HL-60 (cell line): ENCODE measurements at regions not wholly inside any gene's neighbourhood (a gene's known extent, or its start where the extent isn't known, plus 50 kb on each side); places are given as distances from the start of the nearest gene placed in this dataset.
"Not testable (repeated sequence)": the region's sequence is repeated elsewhere in the genome, so short reads cannot be mapped to it uniquely, and the experiment has no call there.

ENCODE experiments used
- DNase-seq, 2 experiments: peaks; one replicate each; pipeline ENCODE4 v3.0.0-alpha.2; 2010 to 2020; ENCODE audit warnings: low read depth in 1 of 2, low spot score in 1 of 2
- H3K27ac ChIP-seq: fragments of 250-450 bp; sonication (Bioruptor Pico); replicated peaks from 2 replicates; pipeline ENCODE4 v1.5.1; 2020; ENCODE audit warnings: mild to moderate bottlenecking, moderate library complexity
- H3K27me3 ChIP-seq: fragments of 250-450 bp; sonication (Bioruptor Pico); 2 replicates; pipeline ENCODE4 v1.5.1; 2021; ENCODE audit warnings: mild to moderate bottlenecking, moderate library complexity; ENCODE audit not compliant: insufficient read depth, poor library complexity, severe bottlenecking
- H3K4me3 ChIP-seq: replicated peaks from 2 replicates; pipeline ENCODE4 v1.5.1; 2011; ENCODE audit warnings: mild to moderate bottlenecking, control low read depth, low read length; ENCODE audit not compliant: insufficient read depth
- CTCF ChIP-seq: IDR thresholded peaks from one replicate; pipeline ENCODE4 v1.5.1; 2011; ENCODE audit warnings: low read length, control low read depth, inconsistent platforms; ENCODE audit not compliant: insufficient read depth
- GABPA ChIP-seq: IDR thresholded peaks from 2 replicates; pipeline ENCODE4 v1.6.1; 2012; ENCODE audit warnings: low read depth
- POLR2AphosphoS5 ChIP-seq: IDR thresholded peaks from 2 replicates; pipeline ENCODE4 v1.6.1; 2012; ENCODE audit warnings: low read depth
- SPI1 ChIP-seq: IDR thresholded peaks from 2 replicates; pipeline ENCODE4 v1.6.1; 2012; ENCODE audit warnings: low read depth, mild to moderate bottlenecking, borderline replicate concordance
- TF ChIP-seq, protein P1 (sequence below): IDR thresholded peaks from 2 replicates; pipeline ENCODE4 v1.6.1; 2012; ENCODE audit warnings: low read depth; ENCODE audit not compliant: insufficient replicate concordance

GRCh38 chr4:130008461-130008860 lies 912.5 kb downstream of the C4orf33 start:
- no peak for DNase-seq
- H3K27me3 ChIP-seq, result no peaks in the 10 kb centered on the region
- H3K27ac ChIP-seq, result no peak overlapping the region
- H3K4me3 ChIP-seq, result no peak overlapping the region
- no peak for TF ChIP-seq GABPA
- TF ChIP-seq SPI1, result no peak
- TF ChIP-seq, protein P1, sequence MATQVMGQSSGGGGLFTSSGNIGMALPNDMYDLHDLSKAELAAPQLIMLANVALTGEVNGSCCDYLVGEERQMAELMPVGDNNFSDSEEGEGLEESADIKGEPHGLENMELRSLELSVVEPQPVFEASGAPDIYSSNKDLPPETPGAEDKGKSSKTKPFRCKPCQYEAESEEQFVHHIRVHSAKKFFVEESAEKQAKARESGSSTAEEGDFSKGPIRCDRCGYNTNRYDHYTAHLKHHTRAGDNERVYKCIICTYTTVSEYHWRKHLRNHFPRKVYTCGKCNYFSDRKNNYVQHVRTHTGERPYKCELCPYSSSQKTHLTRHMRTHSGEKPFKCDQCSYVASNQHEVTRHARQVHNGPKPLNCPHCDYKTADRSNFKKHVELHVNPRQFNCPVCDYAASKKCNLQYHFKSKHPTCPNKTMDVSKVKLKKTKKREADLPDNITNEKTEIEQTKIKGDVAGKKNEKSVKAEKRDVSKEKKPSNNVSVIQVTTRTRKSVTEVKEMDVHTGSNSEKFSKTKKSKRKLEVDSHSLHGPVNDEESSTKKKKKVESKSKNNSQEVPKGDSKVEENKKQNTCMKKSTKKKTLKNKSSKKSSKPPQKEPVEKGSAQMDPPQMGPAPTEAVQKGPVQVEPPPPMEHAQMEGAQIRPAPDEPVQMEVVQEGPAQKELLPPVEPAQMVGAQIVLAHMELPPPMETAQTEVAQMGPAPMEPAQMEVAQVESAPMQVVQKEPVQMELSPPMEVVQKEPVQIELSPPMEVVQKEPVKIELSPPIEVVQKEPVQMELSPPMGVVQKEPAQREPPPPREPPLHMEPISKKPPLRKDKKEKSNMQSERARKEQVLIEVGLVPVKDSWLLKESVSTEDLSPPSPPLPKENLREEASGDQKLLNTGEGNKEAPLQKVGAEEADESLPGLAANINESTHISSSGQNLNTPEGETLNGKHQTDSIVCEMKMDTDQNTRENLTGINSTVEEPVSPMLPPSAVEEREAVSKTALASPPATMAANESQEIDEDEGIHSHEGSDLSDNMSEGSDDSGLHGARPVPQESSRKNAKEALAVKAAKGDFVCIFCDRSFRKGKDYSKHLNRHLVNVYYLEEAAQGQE, result no peak
- no peak for TF ChIP-seq CTCF
- no peak for TF ChIP-seq POLR2AphosphoS5

GRCh38 chr4:130012806-130013205 lies 916.9 kb downstream of the C4orf33 start:
- H3K27me3 ChIP-seq, DNase-seq, H3K27ac ChIP-seq, H3K4me3 ChIP-seq: not testable (repeated sequence)

DNA sequence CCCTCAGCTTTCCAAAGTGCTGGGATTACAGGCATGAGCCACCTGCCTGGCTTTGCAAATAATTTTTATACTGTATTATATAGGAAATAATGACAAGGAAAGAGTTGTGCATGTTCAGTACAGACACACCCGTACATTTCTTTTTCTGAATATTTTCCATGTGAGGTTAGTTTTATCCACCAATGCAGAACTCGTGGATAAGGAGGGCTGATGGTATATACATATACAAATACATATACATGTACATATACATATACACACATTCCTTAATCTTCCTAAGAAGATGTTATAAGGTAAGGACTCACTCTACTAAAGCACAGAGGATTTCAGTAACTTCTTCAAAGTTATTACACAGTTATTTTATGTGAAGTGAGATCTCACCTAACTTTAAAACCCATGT lies 925.8 kb downstream of the C4orf33 start:
- no peak for TF ChIP-seq GABPA
- no peak for TF ChIP-seq CTCF
- TF ChIP-seq, protein P1, result no peak
- no peak for TF ChIP-seq POLR2AphosphoS5
- TF ChIP-seq SPI1, result no peak
- H3K27me3 ChIP-seq, result no peaks in the 10 kb centered on the region
- no peak overlapping the region for H3K27ac ChIP-seq
- no peak for DNase-seq
- H3K4me3 ChIP-seq, result no peak overlapping the region

GRCh38 chr4:130023088-130023487 lies 927.1 kb downstream of the C4orf33 start:
- no peaks in the 10 kb centered on the region for H3K27me3 ChIP-seq
- no peak for DNase-seq
- H3K4me3 ChIP-seq, result no peak overlapping the region
- no peak for TF ChIP-seq CTCF
- TF ChIP-seq POLR2AphosphoS5, result no peak
- TF ChIP-seq, protein P1, result no peak
- TF ChIP-seq GABPA, result no peak
- TF ChIP-seq SPI1, result no peak
- H3K27ac ChIP-seq, result no peak overlapping the region
